NT2/D1 (cell line): ENCODE measurements at regions not wholly inside any gene's neighbourhood (a gene's known extent, or its start where the extent isn't known, plus 50 kb on each side); places are given as distances from the start of the nearest gene placed in this dataset.

Experiments used
- DNase-seq: peaks from one replicate; pipeline ENCODE4 v3.0.0-alpha.2; 2011; ENCODE audit warnings: low read depth, low spot score
- H3K27me3 ChIP-seq: 2 replicates; pipeline ENCODE4 v1.6.0; 2011; ENCODE audit warnings: mild to moderate bottlenecking; ENCODE audit not compliant: insufficient read length, insufficient read depth
- H3K36me3 ChIP-seq: 2 replicates; pipeline ENCODE4 v1.6.1; 2011; ENCODE audit warnings: mild to moderate bottlenecking, low read length, mixed read lengths; ENCODE audit not compliant: insufficient read depth, insufficient read length
- H3K4me1 ChIP-seq: 2 replicates; pipeline ENCODE4 v1.5.1; 2011; ENCODE audit not compliant: insufficient read depth, insufficient read length
- H3K4me3 ChIP-seq: 2 replicates; pipeline ENCODE4 v1.5.1; 2011; ENCODE audit warnings: low read depth; ENCODE audit not compliant: insufficient read length
- H3K9ac ChIP-seq: 2 replicates; pipeline ENCODE4 v1.6.0; 2011; ENCODE audit warnings: low read depth; ENCODE audit not compliant: insufficient read length
- H3K9me3 ChIP-seq: 2 replicates; pipeline ENCODE4 v1.5.1; 2011; ENCODE audit warnings: mild to moderate bottlenecking, low read length; ENCODE audit not compliant: insufficient read depth
- SUZ12 ChIP-seq: IDR thresholded peaks from 2 replicates; pipeline ENCODE4 v1.6.1; 2011; ENCODE audit not compliant: insufficient read length, insufficient read depth; ENCODE audit errors: extremely low read depth
- YY1 ChIP-seq: IDR thresholded peaks from 2 replicates; pipeline ENCODE4 v1.6.1; 2011; ENCODE audit not compliant: insufficient read length, insufficient read depth
- ZNF274 ChIP-seq: IDR thresholded peaks from 2 replicates; pipeline ENCODE4 v1.6.1; 2011; ENCODE audit warnings: mild to moderate bottlenecking, low read depth, low read length

DNA sequence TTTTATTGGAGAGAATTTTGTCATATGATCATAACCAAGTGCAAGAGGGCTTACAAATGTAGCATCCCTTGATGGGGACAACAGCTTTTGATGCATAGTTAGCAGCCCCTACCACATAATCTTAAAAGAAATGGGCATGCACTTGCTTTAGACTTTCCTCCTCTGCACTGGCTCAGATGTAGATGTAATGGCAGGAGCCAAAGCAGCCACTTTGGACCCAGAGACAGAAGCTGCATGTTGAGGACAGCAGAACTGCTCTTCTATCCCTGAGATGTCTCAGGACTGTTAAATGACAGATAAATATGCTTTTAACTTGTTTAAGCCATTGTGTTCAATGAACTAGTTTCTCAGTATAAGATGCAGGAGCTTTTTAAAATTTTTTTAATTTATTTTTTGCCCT, 450.7 kb downstream of the TYW1 start:
- Histone ChIP-seq H3K9me3 (no peaks in the 10 kb centered on the region), H3K27me3 (no peaks in the 10 kb centered on the region), H3K9ac (no peak overlapping the region), H3K4me3 (no peak overlapping the region), H3K4me1 (peaks cover 3% of the 10 kb centered on the region), H3K36me3 (no peaks in the 10 kb centered on the region)
- TF ChIP-seq SUZ12 = no peak
- no peak for TF ChIP-seq ZNF274
- no peak for DNase-seq

GRCh38 chr7:67448271-67448670, 451.6 kb downstream of the TYW1 start:
- Histone ChIP-seq H3K36me3 (no peaks in the 10 kb centered on the region), H3K4me1 (peaks cover 3% of the 10 kb centered on the region), H3K9me3 (no peaks in the 10 kb centered on the region), H3K27me3 (no peaks in the 10 kb centered on the region), H3K4me3 (no peak overlapping the region), H3K9ac (no peak overlapping the region)
- no peak for DNase-seq
- TF ChIP-seq SUZ12 (no peak), ZNF274 (no peak), YY1 (no peak)

GRCh38 chr7:67450171-67450570, 453.5 kb downstream of the TYW1 start:
- Histone ChIP-seq H3K9me3 (no peaks in the 10 kb centered on the region), H3K4me3 (no peak overlapping the region), H3K9ac (no peak overlapping the region), H3K27me3 (no peaks in the 10 kb centered on the region), H3K4me1 (peaks cover 3% of the 10 kb centered on the region), H3K36me3 (no peaks in the 10 kb centered on the region)
- no peak for DNase-seq
- TF ChIP-seq ZNF274 (no peak), YY1 (no peak)

GRCh38 chr7:67451306-67451705, 454.7 kb downstream of the TYW1 start:
- Histone ChIP-seq H3K4me1 (peaks cover 3% of the 10 kb centered on the region), H3K36me3 (no peaks in the 10 kb centered on the region), H3K27me3 (no peaks in the 10 kb centered on the region), H3K4me3 (no peak overlapping the region), H3K9me3 (no peaks in the 10 kb centered on the region), H3K9ac (no peak overlapping the region)
- no peak for TF ChIP-seq YY1
- TF ChIP-seq SUZ12 = no peak
- no peak for TF ChIP-seq ZNF274
- no peak for DNase-seq

DNA sequence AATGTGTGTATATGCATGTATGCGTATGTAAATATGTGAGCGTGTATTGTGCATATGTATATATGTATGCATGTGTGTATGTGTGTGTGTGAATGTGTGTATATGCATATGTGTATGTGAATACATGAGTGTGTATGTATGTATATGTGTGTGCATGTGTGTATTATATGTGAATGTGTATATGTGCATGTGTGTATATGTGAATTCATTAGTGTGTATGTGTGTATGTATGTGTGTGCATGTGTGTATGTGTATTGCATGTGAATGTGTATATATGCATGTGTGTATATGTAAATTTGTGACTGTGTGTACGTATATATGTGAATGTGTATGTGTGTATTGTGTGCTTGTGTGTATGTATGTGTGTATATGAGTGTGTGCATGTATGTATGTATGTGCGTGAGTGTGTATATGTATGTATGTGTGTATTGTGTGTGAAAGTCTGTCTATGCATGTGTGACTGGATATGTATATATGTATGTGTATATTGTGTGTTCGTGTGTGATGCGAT, 455.9 kb downstream of the TYW1 start:
- H3K4me1 ChIP-seq = peaks cover 3% of the 10 kb centered on the region
- no peak overlapping the region for H3K4me3 ChIP-seq
- no peak for DNase-seq
- H3K9me3 ChIP-seq = no peaks in the 10 kb centered on the region
- H3K27me3 ChIP-seq = no peaks in the 10 kb centered on the region
- no peak overlapping the region for H3K9ac ChIP-seq
- TF ChIP-seq ZNF274 = no peak
- TF ChIP-seq SUZ12 = no peak
- TF ChIP-seq YY1 = no peak
- no peaks in the 10 kb centered on the region for H3K36me3 ChIP-seq

DNA sequence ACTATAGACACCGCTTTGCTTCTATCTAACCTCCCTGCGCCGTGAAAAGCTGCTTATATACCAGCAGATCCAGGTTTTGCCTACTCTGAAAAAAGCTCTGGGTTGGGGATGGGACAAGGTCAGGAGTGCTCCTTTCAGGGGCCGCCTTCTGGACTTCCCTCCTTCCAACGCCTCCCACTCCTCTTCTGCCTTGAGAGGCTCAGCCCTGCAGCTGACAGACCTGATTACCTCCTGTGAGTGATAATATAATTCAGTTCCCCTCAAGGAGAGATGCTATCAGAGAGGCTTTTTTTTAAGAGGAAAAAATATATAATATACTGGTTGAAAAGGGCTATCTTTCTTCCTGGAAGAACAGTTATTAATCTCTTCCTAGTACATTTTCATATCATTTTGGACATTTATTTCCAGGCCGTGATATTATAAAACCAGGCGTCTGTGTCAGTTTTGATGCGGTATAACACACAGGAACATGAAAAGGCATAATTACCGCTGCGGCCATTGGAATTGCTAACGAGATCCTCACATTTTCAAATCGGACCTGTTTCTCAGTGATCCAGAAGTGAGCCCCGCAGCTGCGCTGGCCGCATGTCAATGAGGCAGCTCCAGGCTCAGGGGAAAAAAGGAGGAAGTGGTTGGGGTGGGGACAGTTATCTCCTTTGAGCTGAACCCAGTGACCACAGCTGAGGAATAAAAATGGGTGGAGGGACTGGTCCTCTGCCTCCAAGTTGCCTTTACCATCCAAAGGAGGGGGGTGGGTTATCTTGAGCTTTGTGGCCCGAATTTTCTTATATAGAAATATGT, 457.1 kb downstream of the TYW1 start:
- H3K9me3 ChIP-seq = no peaks in the 10 kb centered on the region
- no peak overlapping the region for H3K9ac ChIP-seq
- H3K4me1 ChIP-seq = no peaks in the 10 kb centered on the region
- no peak for TF ChIP-seq SUZ12
- no peak for TF ChIP-seq YY1
- no peak for TF ChIP-seq ZNF274
- H3K4me3 ChIP-seq = no peak overlapping the region
- H3K27me3 ChIP-seq = no peaks in the 10 kb centered on the region
- no peak for DNase-seq
- H3K36me3 ChIP-seq = no peaks in the 10 kb centered on the region

- Histone ChIP-seq H3K4me1 (no peaks in the 10 kb centered on the region), H3K9ac (no peak overlapping the region), H3K4me3 (no peak overlapping the region), H3K27me3 (no peaks in the 10 kb centered on the region), H3K9me3 (no peaks in the 10 kb centered on the region), H3K36me3 (no peaks in the 10 kb centered on the region)
- DNase-seq = no peak
- no peak for TF ChIP-seq ZNF274
- TF ChIP-seq SUZ12 = no peak
- TF ChIP-seq YY1 = no peak
These were observed 458.9 kb downstream of the TYW1 start for GRCh38 chr7:67455508-67455907.
